ENCODE measurements at regions not wholly inside any gene's neighbourhood (a gene's known extent, or its start where the extent isn't known, plus 50 kb on each side); places are given as distances from the start of the nearest gene placed in this dataset.

DNA sequence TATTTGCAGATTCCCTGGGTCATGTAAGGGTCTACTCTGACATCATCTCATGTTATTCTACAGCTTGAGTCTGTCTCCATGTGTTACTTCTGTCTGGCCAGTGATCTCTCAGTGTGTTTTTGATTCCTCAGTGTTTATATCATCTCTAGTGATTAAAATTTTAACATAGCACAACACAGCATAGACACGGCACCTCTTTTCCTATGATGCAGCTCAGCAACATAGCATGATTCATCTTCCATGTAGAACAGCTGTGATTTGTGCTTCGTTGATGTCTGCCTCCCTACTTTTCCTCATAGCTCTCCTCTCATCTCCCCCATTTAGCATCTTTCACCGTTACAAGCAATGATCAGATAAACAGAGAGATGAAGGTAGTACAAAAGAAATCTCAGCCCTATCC lies 163.9 kb upstream of the DPT start:
- TF ChIP-seq, protein P1, sequence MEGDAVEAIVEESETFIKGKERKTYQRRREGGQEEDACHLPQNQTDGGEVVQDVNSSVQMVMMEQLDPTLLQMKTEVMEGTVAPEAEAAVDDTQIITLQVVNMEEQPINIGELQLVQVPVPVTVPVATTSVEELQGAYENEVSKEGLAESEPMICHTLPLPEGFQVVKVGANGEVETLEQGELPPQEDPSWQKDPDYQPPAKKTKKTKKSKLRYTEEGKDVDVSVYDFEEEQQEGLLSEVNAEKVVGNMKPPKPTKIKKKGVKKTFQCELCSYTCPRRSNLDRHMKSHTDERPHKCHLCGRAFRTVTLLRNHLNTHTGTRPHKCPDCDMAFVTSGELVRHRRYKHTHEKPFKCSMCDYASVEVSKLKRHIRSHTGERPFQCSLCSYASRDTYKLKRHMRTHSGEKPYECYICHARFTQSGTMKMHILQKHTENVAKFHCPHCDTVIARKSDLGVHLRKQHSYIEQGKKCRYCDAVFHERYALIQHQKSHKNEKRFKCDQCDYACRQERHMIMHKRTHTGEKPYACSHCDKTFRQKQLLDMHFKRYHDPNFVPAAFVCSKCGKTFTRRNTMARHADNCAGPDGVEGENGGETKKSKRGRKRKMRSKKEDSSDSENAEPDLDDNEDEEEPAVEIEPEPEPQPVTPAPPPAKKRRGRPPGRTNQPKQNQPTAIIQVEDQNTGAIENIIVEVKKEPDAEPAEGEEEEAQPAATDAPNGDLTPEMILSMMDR (conservative IDR thresholded peaks at IDR 0.05; ENCODE audit: low read depth, low read length): no peak
- TF ChIP-seq EZH2 (IDR thresholded peaks at IDR 0.05; ENCODE audit: borderline replicate concordance, low read depth, low read length, poor library complexity, severe bottlenecking): no peak
